ENCODE measurements at regions not wholly inside any gene's neighbourhood (a gene's known extent, or its start where the extent isn't known, plus 50 kb on each side); places are given as distances from the start of the nearest gene placed in this dataset.
"Not testable (repeated sequence)": the region's sequence is repeated elsewhere in the genome, so short reads cannot be mapped to it uniquely, and the experiment has no call there.

GRCh38 chr5:102617191-102618187 is 118.7 kb upstream of the SLCO6A1 start:
- peak; percentile 55 for FAIRE-seq

DNA sequence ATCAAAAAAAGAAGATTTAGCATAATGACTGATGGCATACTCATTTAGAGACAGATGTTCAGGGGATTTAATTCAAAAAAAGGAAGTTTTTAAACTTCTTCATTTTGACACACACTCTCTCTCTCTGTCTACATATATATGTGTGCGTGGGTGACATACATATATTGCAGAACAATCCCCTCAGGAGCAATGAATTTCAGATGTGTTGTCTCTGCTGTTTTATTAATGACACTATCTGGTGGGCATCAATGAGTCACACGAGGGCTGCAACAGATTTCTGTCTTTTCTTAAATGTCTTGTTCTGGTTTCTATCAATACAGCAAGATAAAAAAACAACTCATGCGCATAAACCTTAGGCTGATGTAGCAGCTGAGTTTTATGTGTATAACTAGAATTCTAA is 123.5 kb upstream of the SLCO6A1 start:
- FAIRE-seq: no peak

GRCh38 chr5:102623329-102624065 is 124.7 kb upstream of the SLCO6A1 start:
- peak; percentile 77 for FAIRE-seq

DNA sequence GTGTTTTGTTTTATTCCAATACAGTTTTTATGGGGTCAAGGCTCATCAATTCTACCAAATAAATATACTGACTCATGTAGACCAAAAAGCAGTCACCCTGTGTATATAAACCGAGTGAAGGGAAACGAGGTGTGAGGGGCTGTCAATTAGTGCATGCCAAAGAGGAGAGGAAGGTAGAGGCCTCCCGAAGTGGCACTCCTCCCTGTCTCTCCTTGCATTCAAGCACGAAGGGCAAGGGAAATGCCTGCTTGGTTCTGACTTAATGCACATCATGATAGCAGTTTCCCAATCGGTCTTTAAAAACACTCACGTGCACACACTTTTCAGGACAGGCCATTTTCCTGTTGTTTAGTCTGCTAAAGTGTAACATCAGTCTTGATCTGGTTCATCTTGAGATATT is 125.6 kb upstream of the SLCO6A1 start:
- FAIRE-seq: no peak

DNA sequence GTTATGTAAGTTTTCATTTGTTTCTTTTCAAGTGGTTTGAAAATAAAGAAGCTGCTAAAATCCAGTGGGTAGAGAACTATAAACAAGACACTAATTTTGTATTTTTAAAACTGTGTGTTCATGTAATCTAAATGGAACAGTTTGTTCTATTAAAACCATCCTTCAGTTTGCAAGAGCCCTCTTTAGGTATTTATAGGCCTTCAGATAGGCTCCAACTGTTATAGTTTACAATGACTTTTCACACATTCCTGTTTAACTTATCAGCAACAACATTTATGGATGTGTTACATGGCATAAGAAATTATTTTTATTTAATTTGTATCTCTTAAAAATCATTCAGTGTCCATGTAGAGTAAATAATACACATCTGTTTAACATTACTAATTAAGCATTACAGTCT is 126.7 kb upstream of the SLCO6A1 start:
- no peak for FAIRE-seq

DNA sequence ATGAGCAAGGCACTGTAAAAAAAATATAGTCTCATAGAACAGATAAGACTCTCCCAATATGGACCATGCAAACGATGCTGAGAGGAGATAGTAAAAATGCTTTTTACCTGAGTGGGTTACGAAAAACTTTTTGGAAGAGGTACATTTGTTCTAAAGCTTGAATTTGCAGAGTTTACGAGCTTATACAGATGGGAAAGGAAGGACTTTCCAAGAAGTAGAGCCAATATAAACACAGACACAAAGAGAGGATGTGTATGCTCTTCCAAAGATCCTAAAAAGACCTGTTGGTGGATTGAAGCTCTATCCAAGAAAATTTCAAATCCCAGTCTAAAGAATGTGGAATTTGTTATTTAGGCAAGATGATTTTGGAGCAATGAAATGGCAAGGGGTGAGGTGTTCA is 127.1 kb upstream of the SLCO6A1 start:
- no peak for FAIRE-seq

DNA sequence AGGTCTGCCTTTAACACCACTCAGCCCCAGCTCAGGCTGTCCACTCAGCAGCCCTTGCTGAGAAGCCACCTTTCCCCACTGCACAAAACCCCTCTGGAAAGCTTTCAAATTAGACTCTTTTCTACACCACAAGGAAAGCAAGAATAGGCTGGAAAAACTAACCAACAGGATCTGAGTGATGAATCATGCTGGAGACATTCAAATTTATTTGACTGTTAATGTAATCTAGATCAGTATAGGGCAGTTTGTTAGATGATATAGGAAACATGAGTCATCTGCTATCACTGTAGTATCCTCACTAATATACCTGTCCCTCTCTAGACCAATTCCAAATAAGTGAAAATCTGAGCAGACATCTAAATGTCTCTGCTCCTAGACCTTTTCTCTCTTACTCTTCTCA is 127.8 kb upstream of the PAM start:
- no peak for FAIRE-seq

- FAIRE-seq: no peak
Observed at GRCh38 chr5:102628441-102629175, 126.5 kb upstream of the PAM start.

- no peak for FAIRE-seq
Observed at GRCh38 chr5:102629827-102630605, 125.1 kb upstream of the PAM start.

DNA sequence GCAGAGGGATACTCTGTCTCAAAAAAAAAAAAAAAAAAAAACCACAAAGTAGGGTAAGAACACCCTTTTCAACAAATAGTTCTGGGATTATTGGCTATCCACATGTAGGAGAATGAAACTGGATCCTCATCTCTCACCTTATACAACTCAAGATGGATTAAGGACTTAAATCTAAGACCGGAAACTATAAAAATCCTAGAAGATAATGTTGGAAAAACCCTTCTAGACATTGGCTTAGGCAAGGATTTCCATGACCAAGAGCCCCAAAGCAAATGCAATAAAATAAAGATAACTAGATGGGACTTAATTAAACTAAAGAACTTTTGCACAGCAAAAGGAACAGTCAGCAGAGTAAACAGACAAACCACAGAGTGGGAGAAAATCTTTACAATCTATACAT is 119.7 kb upstream of the PAM start:
- not testable (repeated sequence) for FAIRE-seq

DNA sequence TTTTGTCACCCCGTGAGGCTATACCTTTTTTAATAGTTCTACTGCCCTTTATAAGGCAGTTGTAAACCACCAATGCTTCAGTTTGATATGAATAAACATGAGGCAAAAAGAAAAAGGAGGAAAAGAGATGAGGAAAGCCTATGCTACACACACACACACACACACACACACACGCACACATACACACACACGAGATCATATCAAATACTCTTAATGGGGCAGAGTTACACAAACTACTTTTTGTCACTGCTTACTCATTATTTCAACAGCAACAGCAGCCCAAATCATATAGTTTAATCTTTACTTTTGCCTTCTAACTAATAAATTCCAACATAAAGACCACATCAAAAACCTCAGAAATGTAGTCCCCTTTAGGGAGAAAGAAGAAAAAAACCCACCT is 116.8 kb upstream of the PAM start:
- no peak for FAIRE-seq

DNA sequence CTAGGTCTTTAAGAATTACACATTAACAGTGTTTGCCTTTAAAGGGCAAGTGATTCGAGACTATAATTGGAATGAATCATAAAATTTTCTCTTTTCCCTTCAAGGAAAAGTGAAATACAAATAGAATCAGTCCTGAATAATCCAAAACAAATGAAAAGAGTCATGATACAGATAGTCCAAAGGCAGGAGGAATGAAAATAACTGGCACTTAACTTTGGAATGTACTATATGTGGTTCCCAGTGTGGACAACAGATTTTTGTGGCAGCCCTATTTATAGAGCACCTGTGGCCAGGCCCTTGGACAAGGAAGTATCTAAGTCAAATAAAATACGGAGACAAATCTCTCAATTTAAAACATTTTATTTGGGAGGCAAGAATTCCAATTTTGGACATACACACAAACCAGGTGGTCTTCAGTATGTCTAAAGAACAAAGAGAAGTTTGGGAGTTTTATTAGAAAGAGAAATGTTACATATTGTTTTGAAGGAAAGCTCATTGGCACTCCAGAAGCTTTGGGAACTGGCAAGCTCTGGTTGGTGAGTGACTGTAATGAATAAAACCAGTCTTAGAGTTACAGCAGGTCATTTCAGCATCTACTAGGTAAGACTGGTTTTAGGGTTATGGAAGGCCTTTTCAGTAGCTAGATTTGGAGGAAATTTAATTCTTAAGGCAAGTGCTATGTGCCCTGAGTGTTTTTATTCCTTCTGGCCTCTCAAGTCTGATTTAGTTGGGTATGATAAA is 116.0 kb upstream of the PAM start:
- peak; percentile 33 for FAIRE-seq

DNA sequence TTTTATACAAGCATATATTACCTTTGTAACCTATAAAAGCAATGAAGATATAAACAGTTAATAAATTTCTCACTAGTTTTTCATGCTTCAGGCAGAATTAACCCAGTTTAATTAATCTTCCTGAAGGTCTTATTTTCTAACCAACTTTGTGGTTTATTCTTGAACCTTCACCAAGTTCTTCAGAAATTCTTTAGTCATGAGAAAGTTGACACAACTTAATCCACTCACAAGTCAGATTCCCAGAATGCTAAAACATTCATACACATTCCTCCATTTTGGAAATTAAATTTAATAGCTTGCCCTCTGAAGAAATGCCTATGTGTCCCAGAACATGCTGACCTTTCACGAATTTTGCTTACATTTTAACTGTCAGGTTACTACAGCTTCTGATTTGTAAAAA is 105.4 kb upstream of the PAM start:
- no peak for FAIRE-seq

- FAIRE-seq: no peak
Observed at GRCh38 chr5:102651466-102651865, 103.6 kb upstream of the PAM start.

DNA sequence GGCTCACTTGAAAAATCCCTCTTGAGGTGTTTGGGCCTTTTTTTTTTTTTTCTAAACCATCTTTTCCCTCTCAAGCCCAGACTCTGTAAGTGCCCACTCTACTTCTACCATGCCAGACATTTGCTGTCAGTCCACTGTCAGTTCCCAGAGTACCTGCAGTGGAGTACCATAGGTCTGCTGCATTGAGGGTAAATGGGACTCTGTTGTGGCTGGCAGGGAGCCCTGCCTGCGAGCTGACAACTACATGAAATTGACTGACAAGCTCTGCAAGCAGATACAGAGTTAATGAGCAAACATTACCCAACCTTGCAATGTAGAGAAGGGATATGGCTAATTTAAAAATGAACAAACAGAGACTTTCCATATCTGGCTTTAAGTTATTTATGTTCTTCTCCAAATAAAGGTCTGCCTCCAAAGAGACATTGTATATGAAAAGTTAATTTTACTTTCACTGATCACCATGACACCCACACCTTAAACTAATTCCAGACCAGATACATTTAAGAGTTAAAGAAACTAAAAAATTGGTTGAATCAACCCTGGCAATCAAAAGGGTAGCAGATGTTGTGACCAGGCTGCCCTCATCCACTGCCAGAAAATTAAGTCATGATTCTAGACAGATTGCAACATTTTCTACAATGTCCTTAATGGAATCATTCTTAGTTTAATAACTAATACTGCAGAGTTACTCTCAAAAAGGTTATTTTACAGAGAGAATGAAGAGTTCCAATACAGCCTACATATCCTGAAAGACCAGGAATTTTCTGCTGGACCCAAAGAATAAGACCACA is 100.4 kb upstream of the PAM start:
- FAIRE-seq: no peak

- no peak for FAIRE-seq
Observed at GRCh38 chr5:102659151-102659550, 96.0 kb upstream of the PAM start.

- FAIRE-seq: no peak
Observed at GRCh38 chr5:102660111-102660510, 95.0 kb upstream of the PAM start.

- no peak for FAIRE-seq
Observed at GRCh38 chr5:102663749-102664530, 91.2 kb upstream of the PAM start.

- FAIRE-seq: peak; percentile 62
Observed at GRCh38 chr5:102664616-102665335, 90.3 kb upstream of the PAM start.

Measured in islet of Langerhans (tissue), 1 donor.